ENCODE measurements at regions not wholly inside any gene's neighbourhood (a gene's known extent, or its start where the extent isn't known, plus 50 kb on each side); places are given as distances from the start of the nearest gene placed in this dataset.

DNA sequence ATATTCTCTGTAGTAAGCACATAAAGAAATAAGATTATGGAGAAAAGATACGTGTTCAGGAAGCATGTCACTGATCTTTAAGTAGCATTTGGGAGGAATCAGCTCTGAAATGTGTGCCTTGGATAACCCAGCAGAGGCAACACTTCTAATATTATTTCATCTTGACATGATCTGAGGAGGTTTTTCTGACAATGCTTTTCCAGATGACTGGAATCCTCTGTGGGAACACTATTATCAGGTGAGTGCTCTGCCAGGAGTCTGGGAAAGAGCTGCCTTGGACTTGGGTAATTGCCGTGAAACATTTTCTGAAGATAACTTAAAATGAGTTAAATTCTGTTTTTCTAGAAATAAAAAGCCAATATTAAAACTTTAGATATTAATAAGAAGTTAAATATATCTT is 78.2 kb upstream of the QRFPR start:
- no peak for TF ChIP-seq ZSCAN29 (CRISPR knock-in tag; conservative IDR thresholded peaks at IDR 0.05)
- TF ChIP-seq CTCF (CRISPR knock-in tag; IDR thresholded peaks at IDR 0.05) = no peak
- no peak for TF ChIP-seq DZIP1 (CRISPR knock-in tag; IDR thresholded peaks at IDR 0.05)
- no peak for TF ChIP-seq ZNF609 (CRISPR knock-in tag; IDR thresholded peaks at IDR 0.05; ENCODE audit: borderline replicate concordance)
- no peak for TF ChIP-seq FOXP1 (IDR thresholded peaks at IDR 0.05)
- TF ChIP-seq FOXP1 (CRISPR knock-in tag; IDR thresholded peaks at IDR 0.05) = no peak
- no peak for TF ChIP-seq POLR2AphosphoS5 (IDR thresholded peaks at IDR 0.05; ENCODE audit: low read depth, low read length)
